Endodermal cell (in vitro differentiated cells): ENCODE measurements at regions not wholly inside any gene's neighbourhood (a gene's known extent, or its start where the extent isn't known, plus 50 kb on each side); places are given as distances from the start of the nearest gene placed in this dataset.

Source experiments
- DNase-seq: peaks from one replicate; pipeline ENCODE4 v3.0.0-alpha.2; 2017
- H3K27ac ChIP-seq: 2 replicates; pipeline ENCODE4 v1.5.1; 2013; ENCODE audit warnings: mild to moderate bottlenecking, low read depth, low read length, moderate library complexity
- H3K27me3 ChIP-seq: 2 replicates; pipeline ENCODE4 v1.6.1; 2013; ENCODE audit warnings: mild to moderate bottlenecking, low read length, moderate library complexity; ENCODE audit not compliant: insufficient read depth, control insufficient read depth, poor library complexity, severe bottlenecking
- H3K36me3 ChIP-seq: 2 replicates; pipeline ENCODE4 v1.7.0; 2013; ENCODE audit warnings: mild to moderate bottlenecking, low read length, moderate library complexity; ENCODE audit not compliant: control insufficient read depth, insufficient read depth
- H3K4me1 ChIP-seq: one replicate; pipeline ENCODE4 v1.7.0; 2013; ENCODE audit warnings: low read length; ENCODE audit not compliant: control insufficient read depth, insufficient read depth
- H3K4me3 ChIP-seq: 2 replicates; pipeline ENCODE4 v1.5.1; 2013; ENCODE audit warnings: mild to moderate bottlenecking, low read length, moderate library complexity
- H3K9ac ChIP-seq: 2 replicates; pipeline ENCODE4 v1.6.1; 2013; ENCODE audit warnings: mild to moderate bottlenecking, low read length, moderate library complexity; ENCODE audit not compliant: poor library complexity, severe bottlenecking; ENCODE audit errors: extremely low read depth
- H3K9me3 ChIP-seq: 2 replicates; pipeline ENCODE4 v1.6.1; 2013; ENCODE audit warnings: mild to moderate bottlenecking, low read length, moderate library complexity; ENCODE audit not compliant: control insufficient read depth
- H3K27ac Mint-ChIP-seq: 2 replicates; pipeline ENCODE4 v1.8.0; 2020; ENCODE audit warnings: mixed read lengths
- H3K27me3 Mint-ChIP-seq: 2 replicates; pipeline ENCODE4 v1.8.0; 2021; ENCODE audit warnings: mild to moderate bottlenecking, mixed read lengths; ENCODE audit not compliant: insufficient read depth
- H3K36me3 Mint-ChIP-seq: 2 replicates; pipeline ENCODE4 v1.8.0; 2020; ENCODE audit warnings: low read depth, mixed read lengths
- H3K4me1 Mint-ChIP-seq: 2 replicates; pipeline ENCODE4 v1.8.0; 2020; ENCODE audit warnings: mixed read lengths
- H3K4me3 Mint-ChIP-seq: 2 replicates; pipeline ENCODE4 v1.8.0; 2020; ENCODE audit warnings: mild to moderate bottlenecking, moderate library complexity, mixed read lengths
- H3K9me3 Mint-ChIP-seq: 2 replicates; pipeline ENCODE4 v1.8.0; 2020; ENCODE audit warnings: mild to moderate bottlenecking, mixed read lengths
- CTCF ChIP-seq: fragments of 200-600 bp; sonication (generic); conservative IDR thresholded peaks from 2 replicates; pipeline ENCODE4 v1.5.0; 2021; ENCODE audit warnings: antibody characterized with exemption, mild to moderate bottlenecking
- WGBS, 2 experiments: methylation state at CpG; one replicate each; pipeline versions ENCODE4 v1.1.5 to v1.1.7; 2013; ENCODE audit warnings: missing lambda C conversion rate in 2 of 2, mixed read lengths in 1 of 2; ENCODE audit not compliant: insufficient coverage in 1 of 2, insufficient read length in 1 of 2; 5-methylcytosine and 5-hydroxymethylcytosine counted together

- Mint-ChIP-seq H3K27me3 (peaks cover 4% of the 10 kb centered on the region), H3K9me3 (peaks cover 4% of the 10 kb centered on the region), H3K27ac (no peak overlapping the region), H3K4me3 (no peak overlapping the region), H3K4me1 (no peaks in the 10 kb centered on the region), H3K36me3 (no peaks in the 10 kb centered on the region)
- H3K9ac ChIP-seq = no peak overlapping the region
- WGBS, 2 experiments = 82 to 88% methylated on average over 4 of the region's 4 CpGs
- H3K36me3 ChIP-seq = no peaks in the 10 kb centered on the region
- H3K4me1 ChIP-seq = no peaks in the 10 kb centered on the region
- H3K9me3 ChIP-seq = peaks cover 10% of the 10 kb centered on the region
- TF ChIP-seq CTCF = no peak
- no peak overlapping the region for H3K27ac ChIP-seq
- no peak overlapping the region for H3K4me3 ChIP-seq
- DNase-seq = no peak
- no peaks in the 10 kb centered on the region for H3K27me3 ChIP-seq
Observed at GRCh38 chr10:76736392-76736791, 901.2 kb downstream of the KCNMA1 start.

GRCh38 chr10:76735866-76736265 is 901.7 kb downstream of the KCNMA1 start:
- TF ChIP-seq CTCF = no peak
- Histone ChIP-seq H3K27me3 (no peaks in the 10 kb centered on the region), H3K4me3 (no peak overlapping the region), H3K9ac (no peak overlapping the region), H3K36me3 (no peaks in the 10 kb centered on the region), H3K27ac (no peak overlapping the region), H3K9me3 (peaks cover 15% of the 10 kb centered on the region), H3K4me1 (no peaks in the 10 kb centered on the region)
- Mint-ChIP-seq H3K27me3 (peaks cover 4% of the 10 kb centered on the region), H3K27ac (no peak overlapping the region), H3K4me3 (no peak overlapping the region), H3K9me3 (peaks cover 8% of the 10 kb centered on the region), H3K4me1 (no peaks in the 10 kb centered on the region), H3K36me3 (no peaks in the 10 kb centered on the region)
- DNase-seq = no peak
- WGBS, 2 experiments = 94% methylated on average over 2 of the region's 2 CpGs; no CpG with 5 or more reads in 1 of the 2 experiments

GRCh38 chr10:76733441-76733936 is 904.1 kb downstream of the KCNMA1 start:
- no peaks in the 10 kb centered on the region for H3K4me1 ChIP-seq
- no peak overlapping the region for H3K27ac ChIP-seq
- H3K4me3 ChIP-seq = no peak overlapping the region
- H3K4me3 Mint-ChIP-seq = no peak overlapping the region
- peaks cover 12% of the 10 kb centered on the region for H3K9me3 Mint-ChIP-seq
- no peak for DNase-seq
- no peaks in the 10 kb centered on the region for H3K36me3 ChIP-seq
- no peaks in the 10 kb centered on the region for H3K36me3 Mint-ChIP-seq
- H3K9me3 ChIP-seq = peaks cover 20% of the 10 kb centered on the region
- H3K9ac ChIP-seq = no peak overlapping the region
- H3K27me3 ChIP-seq = no peaks in the 10 kb centered on the region
- no peaks in the 10 kb centered on the region for H3K4me1 Mint-ChIP-seq
- H3K27me3 Mint-ChIP-seq = peaks cover 6% of the 10 kb centered on the region
- TF ChIP-seq CTCF = no peak
- WGBS, 2 experiments = 89 to 100% methylated on average over 2 to 5 of the region's 5 CpGs
- no peak overlapping the region for H3K27ac Mint-ChIP-seq
